ENCODE measurements at regions not wholly inside any gene's neighbourhood (a gene's known extent, or its start where the extent isn't known, plus 50 kb on each side); places are given as distances from the start of the nearest gene placed in this dataset.

- peaks cover 8 to 11% of the 10 kb centered on the region in 2 donors for H3K36me3 Mint-ChIP-seq
- Histone ChIP-seq H3K36me3 (replicated peaks in 1 of 2; ENCODE audit: control insufficient read depth in 1 of 2, insufficient read depth in 2 of 2, low read length in 2 of 2) (peaks cover 0 to 4% of the 10 kb centered on the region in 2 donors), H3K4me2 (replicated peaks; ENCODE audit: extremely low read depth, low read length, poor library complexity, severe bottlenecking) (no peak overlapping the region), H2AFZ (ENCODE audit: insufficient read depth, low read depth, low read length, poor library complexity, severe bottlenecking) (no peak overlapping the region), H3K4me1 (ENCODE audit: control insufficient read depth in 1 of 2, insufficient read depth in 2 of 2, low read length in 2 of 2) (peaks cover 0 to 3% of the 10 kb centered on the region in 2 donors), H3K9me3 (replicated peaks in 1 of 2; ENCODE audit: control insufficient read depth in 1 of 2, insufficient read depth in 1 of 2, low read length in 2 of 2) (no peaks in the 10 kb centered on the region), H4K20me1 (ENCODE audit: insufficient read depth, low read length) (peaks cover 18% of the 10 kb centered on the region), H3K79me2 (ENCODE audit: insufficient read depth, low read length) (no peaks in the 10 kb centered on the region), H3K4me3 (replicated peaks in 1 of 3; ENCODE audit: low read depth in 2 of 3, low read length in 3 of 3) (no peak overlapping the region), H3K27me3 (ENCODE audit: control insufficient read depth in 2 of 2, insufficient read depth in 2 of 2, low read length in 2 of 2) (no peaks in the 10 kb centered on the region), H3K27ac (ENCODE audit: low read depth in 1 of 2, low read length in 2 of 2) (no peak overlapping the region), H3K9ac (ENCODE audit: insufficient read depth, low read length, poor library complexity, severe bottlenecking) (no peak overlapping the region)
- TF ChIP-seq, protein P1, sequence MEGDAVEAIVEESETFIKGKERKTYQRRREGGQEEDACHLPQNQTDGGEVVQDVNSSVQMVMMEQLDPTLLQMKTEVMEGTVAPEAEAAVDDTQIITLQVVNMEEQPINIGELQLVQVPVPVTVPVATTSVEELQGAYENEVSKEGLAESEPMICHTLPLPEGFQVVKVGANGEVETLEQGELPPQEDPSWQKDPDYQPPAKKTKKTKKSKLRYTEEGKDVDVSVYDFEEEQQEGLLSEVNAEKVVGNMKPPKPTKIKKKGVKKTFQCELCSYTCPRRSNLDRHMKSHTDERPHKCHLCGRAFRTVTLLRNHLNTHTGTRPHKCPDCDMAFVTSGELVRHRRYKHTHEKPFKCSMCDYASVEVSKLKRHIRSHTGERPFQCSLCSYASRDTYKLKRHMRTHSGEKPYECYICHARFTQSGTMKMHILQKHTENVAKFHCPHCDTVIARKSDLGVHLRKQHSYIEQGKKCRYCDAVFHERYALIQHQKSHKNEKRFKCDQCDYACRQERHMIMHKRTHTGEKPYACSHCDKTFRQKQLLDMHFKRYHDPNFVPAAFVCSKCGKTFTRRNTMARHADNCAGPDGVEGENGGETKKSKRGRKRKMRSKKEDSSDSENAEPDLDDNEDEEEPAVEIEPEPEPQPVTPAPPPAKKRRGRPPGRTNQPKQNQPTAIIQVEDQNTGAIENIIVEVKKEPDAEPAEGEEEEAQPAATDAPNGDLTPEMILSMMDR (IDR thresholded peaks at IDR 0.05): no peak
- no peak overlapping the region for H3K27ac Mint-ChIP-seq
- intact Hi-C loops (cut with micrococcal nuclease): no loop called here
- H3K9me3 Mint-ChIP-seq: no peaks in the 10 kb centered on the region
- no peak overlapping the region for H3K4me3 Mint-ChIP-seq
- DNase-seq: no peak
- no peaks in the 10 kb centered on the region for H3K27me3 Mint-ChIP-seq (ENCODE audit: low read depth in 3 of 3)
- no CpG with 5 or more reads among the region's 4 CpGs for WGBS (ENCODE audit: insufficient coverage)
- peaks cover 3% of the 10 kb centered on the region for H3K4me1 Mint-ChIP-seq
Measured at GRCh38 chr6:3999800-4000661, 78.9 kb downstream of the FAM217A start.

DNA sequence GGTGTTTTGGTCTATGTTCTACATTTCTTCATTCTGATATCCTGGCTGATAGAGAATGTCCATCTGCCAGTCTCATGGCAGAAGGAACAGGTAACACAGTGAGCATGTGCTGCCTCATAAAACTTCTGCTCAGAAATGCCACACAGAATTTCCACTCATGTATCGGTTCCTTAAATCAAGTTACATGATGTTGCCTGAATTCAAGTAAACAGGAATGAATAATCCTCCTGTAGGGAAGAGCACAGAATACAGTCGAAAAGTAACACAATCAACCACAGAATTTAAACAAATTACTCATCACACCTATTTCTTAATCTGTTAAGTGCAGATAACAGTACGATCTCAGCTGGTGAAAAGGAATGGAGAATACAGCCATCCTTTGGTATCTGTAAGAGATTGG lies 74.7 kb downstream of the FAM217A start:
- Mint-ChIP-seq H3K27ac (no peak overlapping the region), H3K4me3 (no peak overlapping the region), H3K36me3 (peaks cover 8 to 11% of the 10 kb centered on the region in 2 donors), H3K4me1 (peaks cover 7% of the 10 kb centered on the region), H3K9me3 (no peaks in the 10 kb centered on the region), H3K27me3 (ENCODE audit: low read depth in 3 of 3) (no peaks in the 10 kb centered on the region)
- Histone ChIP-seq H3K4me1 (ENCODE audit: control insufficient read depth in 1 of 2, insufficient read depth in 2 of 2, low read length in 2 of 2) (peaks cover 5 to 6% of the 10 kb centered on the region in 2 donors), H3K79me2 (ENCODE audit: insufficient read depth, low read length) (peaks cover 12% of the 10 kb centered on the region), H3K27me3 (ENCODE audit: control insufficient read depth in 2 of 2, insufficient read depth in 2 of 2, low read length in 2 of 2) (no peaks in the 10 kb centered on the region), H3K9ac (ENCODE audit: insufficient read depth, low read length, poor library complexity, severe bottlenecking) (no peak overlapping the region), H3K27ac (ENCODE audit: low read depth in 1 of 2, low read length in 2 of 2) (no peak overlapping the region), H4K20me1 (ENCODE audit: insufficient read depth, low read length) (peaks cover 12% of the 10 kb centered on the region), H2AFZ (ENCODE audit: insufficient read depth, low read depth, low read length, poor library complexity, severe bottlenecking) (no peak overlapping the region), H3K9me3 (replicated peaks in 1 of 2; ENCODE audit: control insufficient read depth in 1 of 2, insufficient read depth in 1 of 2, low read length in 2 of 2) (no peaks in the 10 kb centered on the region), H3K4me3 (replicated peaks in 1 of 3; ENCODE audit: low read depth in 2 of 3, low read length in 3 of 3) (no peak overlapping the region), H3K4me2 (replicated peaks; ENCODE audit: extremely low read depth, low read length, poor library complexity, severe bottlenecking) (no peak overlapping the region), H3K36me3 (replicated peaks in 1 of 2; ENCODE audit: control insufficient read depth in 1 of 2, insufficient read depth in 2 of 2, low read length in 2 of 2) (peaks cover 0 to 4% of the 10 kb centered on the region in 2 donors)
- no CpG with 5 or more reads among the region's 3 CpGs for WGBS (ENCODE audit: insufficient coverage)
- intact Hi-C loops (cut with micrococcal nuclease): no loop called here
- TF ChIP-seq, protein P1 (IDR thresholded peaks at IDR 0.05): no peak
- DNase-seq: no peak
